Calu3 (cell line): ENCODE measurements at regions not wholly inside any gene's neighbourhood (a gene's known extent, or its start where the extent isn't known, plus 50 kb on each side); places are given as distances from the start of the nearest gene placed in this dataset.

Experiments used
- BruUV-seq: library from RNA; stranded (reverse); fragments of 400-500 nt; replicated peaks from 2 replicates; lab custom pipeline; 2021; lab: Mats Ljungman, UMichigan
- CTCF ChIA-PET: fragments of 300-600 bp; sonication (Branson Sonifier 250); formaldehyde crosslinking; loops from one replicate; lab custom pipeline; 2022; ENCODE audit warnings: antibody characterized with exemption; lab: Charles Lee
- DNase-seq: peaks from one replicate; pipeline ENCODE4 v3.0.0; 2022
- H3K27ac Mint-ChIP-seq: one replicate; pipeline ENCODE4 v1.8.0; 2022; ENCODE audit warnings: mixed read lengths; ENCODE audit not compliant: unreplicated experiment
- H3K27me3 Mint-ChIP-seq: one replicate; pipeline ENCODE4 v1.8.0; 2022; ENCODE audit warnings: mixed read lengths; ENCODE audit not compliant: unreplicated experiment
- H3K36me3 Mint-ChIP-seq: one replicate; pipeline ENCODE4 v1.8.0; 2022; ENCODE audit warnings: mild to moderate bottlenecking, moderate library complexity, mixed read lengths; ENCODE audit not compliant: insufficient read depth, unreplicated experiment
- H3K4me1 Mint-ChIP-seq: one replicate; pipeline ENCODE4 v1.8.0; 2022; ENCODE audit warnings: mild to moderate bottlenecking, low read depth, mixed read lengths; ENCODE audit not compliant: unreplicated experiment
- H3K4me3 Mint-ChIP-seq: one replicate; pipeline ENCODE4 v1.8.0; 2022; ENCODE audit warnings: mild to moderate bottlenecking, low read depth, moderate library complexity, mixed read lengths; ENCODE audit not compliant: unreplicated experiment
- H3K9me3 Mint-ChIP-seq: one replicate; pipeline ENCODE4 v1.8.0; 2022; ENCODE audit warnings: low read depth, mixed read lengths; ENCODE audit not compliant: unreplicated experiment
- CTCF ChIP-seq: fragments of 200-600 bp; IDR thresholded peaks from one replicate; pipeline ENCODE4 v1.8.0; 2022; ENCODE audit warnings: antibody characterized with exemption; ENCODE audit not compliant: unreplicated experiment
- intact Hi-C: fragments of 100-400 bp; cut with micrococcal nuclease; formaldehyde crosslinking; loops from one replicate; pipeline ENCODE4 v1.10.0; 2022; ENCODE audit not compliant: unreplicated experiment

- intact Hi-C loops: no loop called here
- H3K27me3 Mint-ChIP-seq: no peaks in the 10 kb centered on the region
- H3K27ac Mint-ChIP-seq: no peak overlapping the region
- no TSS peak for BruUV-seq
- H3K36me3 Mint-ChIP-seq: no peaks in the 10 kb centered on the region
- no peak for TF ChIP-seq CTCF
- H3K4me3 Mint-ChIP-seq: no peak overlapping the region
- CTCF ChIA-PET: no interaction called here
- no peak for DNase-seq
- H3K4me1 Mint-ChIP-seq: no peaks in the 10 kb centered on the region
- no peaks in the 10 kb centered on the region for H3K9me3 Mint-ChIP-seq
These were observed 664.9 kb downstream of the VRK1 start for GRCh38 chr14:97462081-97462480.

- CTCF ChIA-PET: no interaction called here
- Mint-ChIP-seq H3K27ac (no peak overlapping the region), H3K27me3 (no peaks in the 10 kb centered on the region), H3K36me3 (no peaks in the 10 kb centered on the region), H3K9me3 (peaks cover 5% of the 10 kb centered on the region), H3K4me3 (no peak overlapping the region), H3K4me1 (no peaks in the 10 kb centered on the region)
- no TSS peak for BruUV-seq
- DNase-seq: no peak
- intact Hi-C loops: no loop called here
- TF ChIP-seq CTCF: no peak
These were observed 671.0 kb downstream of the VRK1 start for GRCh38 chr14:97468220-97468619.

GRCh38 chr14:97477353-97477752 is 680.2 kb downstream of the VRK1 start:
- BruUV-seq: no TSS peak
- no peaks in the 10 kb centered on the region for H3K36me3 Mint-ChIP-seq
- no peak overlapping the region for H3K4me3 Mint-ChIP-seq
- no peaks in the 10 kb centered on the region for H3K4me1 Mint-ChIP-seq
- peaks cover 12% of the 10 kb centered on the region for H3K9me3 Mint-ChIP-seq
- no peaks in the 10 kb centered on the region for H3K27me3 Mint-ChIP-seq
- no peak overlapping the region for H3K27ac Mint-ChIP-seq
- CTCF ChIA-PET: no interaction called here
- TF ChIP-seq CTCF: no peak
- intact Hi-C loops: no loop called here
- no peak for DNase-seq

GRCh38 chr14:97485201-97485600 is 688.0 kb downstream of the VRK1 start:
- Mint-ChIP-seq H3K36me3 (no peaks in the 10 kb centered on the region), H3K4me1 (no peaks in the 10 kb centered on the region), H3K27me3 (no peaks in the 10 kb centered on the region), H3K27ac (no peak overlapping the region), H3K4me3 (no peak overlapping the region), H3K9me3 (peaks cover 15% of the 10 kb centered on the region)
- no peak for TF ChIP-seq CTCF
- DNase-seq: no peak
- intact Hi-C loops: no loop called here
- no TSS peak for BruUV-seq
- CTCF ChIA-PET: no interaction called here
